GM20000 (cell line): ENCODE measurements at regions not wholly inside any gene's neighbourhood (a gene's known extent, or its start where the extent isn't known, plus 50 kb on each side); places are given as distances from the start of the nearest gene placed in this dataset.

Experiments used
- DNase-seq: peaks from one replicate; pipeline ENCODE4 v3.0.0; 2012; ENCODE audit warnings: low spot score
- TF ChIP-seq, protein P1 (sequence below): IDR thresholded peaks from 2 replicates; pipeline ENCODE4 v1.5.1; 2012; ENCODE audit warnings: mild to moderate bottlenecking, control low read depth; ENCODE audit errors: extremely low read depth, missing control alignments

DNA sequence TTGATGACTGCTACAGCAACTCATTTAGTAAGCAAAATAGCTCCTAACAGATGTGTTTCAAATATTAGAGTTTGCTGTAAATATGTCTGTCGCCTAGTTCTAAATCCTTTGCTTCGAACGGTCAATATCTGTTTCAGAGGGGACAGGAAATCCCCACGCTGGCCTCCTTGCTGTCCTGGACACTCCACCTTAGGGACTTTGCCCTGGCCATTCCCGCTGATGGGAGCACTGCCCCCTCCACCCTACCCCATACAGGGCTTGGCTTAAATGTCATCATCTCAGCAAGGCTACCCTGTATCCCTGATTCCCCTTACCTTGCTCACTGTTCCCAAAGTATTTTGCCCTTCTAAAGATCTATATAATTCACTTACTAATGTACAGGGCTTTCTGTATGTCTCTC lies 86.1 kb upstream of the HIVEP3 start:
- TF ChIP-seq, protein P1, sequence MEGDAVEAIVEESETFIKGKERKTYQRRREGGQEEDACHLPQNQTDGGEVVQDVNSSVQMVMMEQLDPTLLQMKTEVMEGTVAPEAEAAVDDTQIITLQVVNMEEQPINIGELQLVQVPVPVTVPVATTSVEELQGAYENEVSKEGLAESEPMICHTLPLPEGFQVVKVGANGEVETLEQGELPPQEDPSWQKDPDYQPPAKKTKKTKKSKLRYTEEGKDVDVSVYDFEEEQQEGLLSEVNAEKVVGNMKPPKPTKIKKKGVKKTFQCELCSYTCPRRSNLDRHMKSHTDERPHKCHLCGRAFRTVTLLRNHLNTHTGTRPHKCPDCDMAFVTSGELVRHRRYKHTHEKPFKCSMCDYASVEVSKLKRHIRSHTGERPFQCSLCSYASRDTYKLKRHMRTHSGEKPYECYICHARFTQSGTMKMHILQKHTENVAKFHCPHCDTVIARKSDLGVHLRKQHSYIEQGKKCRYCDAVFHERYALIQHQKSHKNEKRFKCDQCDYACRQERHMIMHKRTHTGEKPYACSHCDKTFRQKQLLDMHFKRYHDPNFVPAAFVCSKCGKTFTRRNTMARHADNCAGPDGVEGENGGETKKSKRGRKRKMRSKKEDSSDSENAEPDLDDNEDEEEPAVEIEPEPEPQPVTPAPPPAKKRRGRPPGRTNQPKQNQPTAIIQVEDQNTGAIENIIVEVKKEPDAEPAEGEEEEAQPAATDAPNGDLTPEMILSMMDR, result no peak
- no peak for DNase-seq

DNA sequence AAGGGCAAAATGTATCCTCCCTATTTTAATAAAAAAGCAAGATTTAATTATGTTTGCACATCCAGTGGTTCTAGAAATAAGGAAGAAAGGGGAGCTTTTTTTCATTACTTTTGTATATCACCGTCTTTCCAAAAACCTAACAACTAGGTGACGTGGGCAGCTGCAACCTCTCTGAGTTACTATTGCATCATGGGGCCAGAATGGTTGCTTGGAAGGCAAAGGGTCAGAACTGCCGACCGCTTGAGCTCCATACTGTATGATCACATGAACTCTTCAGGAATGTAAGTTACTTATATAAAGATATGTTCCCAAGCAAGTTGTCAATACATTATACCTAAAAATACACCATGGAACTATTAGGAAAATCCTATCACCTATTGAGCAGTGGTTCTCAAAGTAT lies 85.6 kb upstream of the HIVEP3 start:
- DNase-seq, result no peak
- TF ChIP-seq, protein P1, result no peak

DNA sequence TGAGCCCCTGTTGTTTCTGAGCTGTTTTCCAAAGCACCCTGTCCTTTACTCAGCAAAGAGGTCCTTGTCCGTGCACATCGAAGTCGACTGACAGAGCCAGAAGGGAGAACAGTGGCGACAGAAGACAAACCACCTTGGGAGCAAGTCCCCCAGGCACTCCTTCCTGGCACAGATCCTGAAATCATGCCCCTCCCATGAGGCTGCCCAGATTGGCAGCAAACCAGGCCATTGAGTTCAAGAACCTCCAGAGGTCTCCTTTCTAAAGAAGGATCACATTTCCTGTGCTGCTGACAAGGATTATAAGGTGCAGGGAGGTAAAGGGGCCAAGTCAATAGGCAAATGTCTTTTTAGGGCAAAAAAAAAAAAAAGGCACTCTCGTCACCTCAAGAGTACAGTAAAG lies 84.7 kb upstream of the HIVEP3 start:
- TF ChIP-seq, protein P1, result no peak
- DNase-seq, result no peak

DNA sequence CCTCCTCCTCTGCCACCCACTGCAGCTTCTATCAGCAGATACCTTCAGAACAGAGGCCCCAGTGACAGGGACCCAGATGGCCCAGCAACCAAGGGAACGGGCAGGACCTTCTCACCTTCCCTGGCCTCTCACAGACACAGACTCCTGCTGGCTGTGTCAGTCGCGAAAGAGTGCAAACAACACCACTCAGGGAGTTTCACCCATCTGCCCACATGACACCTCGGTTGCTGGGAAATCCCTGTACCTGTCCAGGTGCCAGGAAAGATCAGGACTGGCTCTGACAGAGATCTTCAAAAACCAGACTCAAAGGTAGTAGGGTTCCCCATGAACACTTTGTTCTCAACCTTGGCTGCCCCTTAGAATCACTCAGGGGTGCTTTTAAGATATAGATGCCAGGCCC lies 83.5 kb upstream of the HIVEP3 start:
- TF ChIP-seq, protein P1, result no peak
- no peak for DNase-seq

DNA sequence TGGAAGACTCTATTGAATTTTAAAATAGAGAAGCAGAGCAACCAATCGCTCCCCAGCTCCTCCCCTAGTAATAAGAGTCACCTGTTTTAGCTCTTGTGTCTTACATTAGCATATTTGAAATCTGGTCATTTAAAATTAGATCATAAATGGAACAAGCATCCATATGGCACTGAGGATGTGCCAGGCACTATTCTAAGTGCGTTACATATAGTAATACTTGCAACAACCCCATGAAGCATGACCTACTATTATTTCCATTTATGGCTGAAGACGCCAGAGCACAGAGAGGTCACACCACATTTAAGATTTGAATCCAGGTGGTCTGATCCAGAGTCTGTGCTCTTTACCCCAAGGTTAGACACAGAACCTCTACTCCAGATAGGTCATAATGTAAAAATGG lies 82.0 kb upstream of the HIVEP3 start:
- DNase-seq, result no peak
- TF ChIP-seq, protein P1, result no peak

DNA sequence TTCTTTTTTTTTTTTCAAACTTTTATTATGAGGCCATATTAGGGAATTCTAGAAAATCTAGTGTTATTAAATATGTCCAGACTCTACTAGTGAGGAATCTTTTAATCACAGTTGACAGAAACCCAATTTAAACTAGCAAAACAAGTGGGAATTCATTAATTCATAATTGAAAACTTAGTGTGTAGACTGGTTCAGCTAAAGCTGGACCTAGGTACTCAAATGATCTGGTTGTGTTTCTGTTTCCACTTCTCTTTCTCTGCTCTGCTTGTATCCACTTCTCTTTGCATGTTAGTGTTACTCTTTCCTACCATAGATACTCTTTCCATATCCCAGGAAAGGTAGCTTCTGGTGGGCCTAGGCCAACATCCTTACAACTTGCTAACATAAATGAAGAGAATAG lies 81.2 kb upstream of the HIVEP3 start:
- no peak for DNase-seq
- TF ChIP-seq, protein P1, result no peak

DNA sequence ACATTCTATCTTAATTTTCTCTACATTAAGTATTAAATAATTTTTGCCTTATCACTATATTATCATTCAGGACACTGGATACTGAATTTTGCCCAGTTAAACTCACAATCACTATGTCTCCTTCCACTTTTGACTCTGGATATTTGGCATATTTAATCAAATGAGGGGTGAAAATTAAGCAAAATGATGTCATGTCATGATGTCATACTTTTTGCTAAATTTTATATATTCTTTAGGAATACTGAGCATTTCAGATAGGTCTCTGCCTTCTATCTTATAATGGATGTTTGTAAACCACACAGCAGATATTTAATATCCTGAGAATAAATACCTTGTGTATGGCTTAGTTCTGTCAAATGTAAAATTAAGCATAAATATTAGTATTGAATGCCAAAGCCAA lies 79.5 kb upstream of the HIVEP3 start:
- DNase-seq, result no peak
- TF ChIP-seq, protein P1, result no peak
